Jurkat, Clone E6-1 (cell line): ENCODE measurements at regions not wholly inside any gene's neighbourhood (a gene's known extent, or its start where the extent isn't known, plus 50 kb on each side); places are given as distances from the start of the nearest gene placed in this dataset.

Source experiments
- DNase-seq: peaks from one replicate; pipeline ENCODE4 v3.0.0-alpha.2; 2011; ENCODE audit warnings: low read depth, low spot score
- H3K4me3 ChIP-seq: 2 replicates; pipeline ENCODE4 v1.5.1; 2011; ENCODE audit warnings: mild to moderate bottlenecking, low read length, control low read depth, moderate library complexity

- DNase-seq: no peak
These were observed 87.0 kb downstream of the EFNB1 start for GRCh38 chrX:68915778-68916177.

DNA sequence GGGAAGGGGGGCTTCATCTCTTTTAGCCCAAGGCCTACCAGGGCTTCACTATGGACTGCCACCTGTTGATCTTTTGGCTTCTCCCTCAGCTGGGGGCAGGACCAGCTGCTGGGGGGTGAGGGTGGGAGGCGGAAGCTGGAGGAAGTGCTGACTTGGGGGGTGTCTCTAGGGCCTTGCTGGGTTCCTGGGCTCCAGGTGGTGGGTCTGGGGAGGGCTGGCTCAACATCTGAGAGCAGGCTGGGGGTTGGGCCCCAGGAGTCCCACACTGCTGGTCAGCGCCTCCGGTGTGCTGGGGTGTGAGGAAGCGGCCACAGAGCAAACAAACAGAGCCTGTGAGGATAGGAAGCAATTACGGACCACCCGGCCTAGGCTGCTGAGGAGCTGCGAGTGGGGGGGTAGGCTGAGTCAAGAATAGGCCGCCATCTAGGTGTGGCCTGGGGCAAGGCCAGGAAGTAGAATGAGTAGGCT lies 85.7 kb downstream of the EFNB1 start:
- DNase-seq: no peak

More at GRCh38 chrX:68915778-68916177, 87.0 kb downstream of the EFNB1 start:
- H3K4me3 ChIP-seq: no peak overlapping the region

GRCh38 chrX:68913249-68913547 lies 84.4 kb downstream of the EFNB1 start:
- no peak overlapping the region for H3K4me3 ChIP-seq
- DNase-seq: no peak

More for the DNA sequence above, 85.7 kb downstream of the EFNB1 start:
- H3K4me3 ChIP-seq: no peak overlapping the region

- DNase-seq: no peak
- H3K4me3 ChIP-seq: no peak overlapping the region
These were observed 83.3 kb downstream of the EFNB1 start for GRCh38 chrX:68912113-68912512.

GRCh38 chrX:68910731-68911428 lies 82.1 kb downstream of the EFNB1 start:
- no peak overlapping the region for H3K4me3 ChIP-seq
- no peak for DNase-seq

- DNase-seq: no peak
- H3K4me3 ChIP-seq: no peak overlapping the region
These were observed 81.1 kb downstream of the EFNB1 start for GRCh38 chrX:68909945-68910344.

DNA sequence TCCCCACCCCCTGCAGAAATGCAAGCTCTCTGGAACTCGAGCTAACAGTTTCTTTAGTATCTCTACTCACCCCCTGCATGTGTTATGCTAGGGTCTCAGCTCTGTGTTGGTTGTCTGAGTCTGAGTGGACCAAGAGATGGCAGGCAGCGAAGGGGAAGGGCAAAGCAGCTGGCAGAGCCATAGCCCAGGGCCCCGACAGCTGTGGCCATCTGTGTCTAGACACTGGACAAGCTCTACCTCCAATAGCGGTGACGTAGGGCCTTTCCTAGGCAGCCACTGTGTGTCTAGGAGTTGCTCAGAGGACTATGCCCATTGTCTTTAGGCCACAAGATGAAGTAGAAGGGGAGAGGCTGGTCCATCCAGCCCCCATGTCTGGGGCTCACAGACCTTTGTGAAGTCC lies 79.2 kb downstream of the EFNB1 start:
- H3K4me3 ChIP-seq: no peak overlapping the region
- DNase-seq: no peak

DNA sequence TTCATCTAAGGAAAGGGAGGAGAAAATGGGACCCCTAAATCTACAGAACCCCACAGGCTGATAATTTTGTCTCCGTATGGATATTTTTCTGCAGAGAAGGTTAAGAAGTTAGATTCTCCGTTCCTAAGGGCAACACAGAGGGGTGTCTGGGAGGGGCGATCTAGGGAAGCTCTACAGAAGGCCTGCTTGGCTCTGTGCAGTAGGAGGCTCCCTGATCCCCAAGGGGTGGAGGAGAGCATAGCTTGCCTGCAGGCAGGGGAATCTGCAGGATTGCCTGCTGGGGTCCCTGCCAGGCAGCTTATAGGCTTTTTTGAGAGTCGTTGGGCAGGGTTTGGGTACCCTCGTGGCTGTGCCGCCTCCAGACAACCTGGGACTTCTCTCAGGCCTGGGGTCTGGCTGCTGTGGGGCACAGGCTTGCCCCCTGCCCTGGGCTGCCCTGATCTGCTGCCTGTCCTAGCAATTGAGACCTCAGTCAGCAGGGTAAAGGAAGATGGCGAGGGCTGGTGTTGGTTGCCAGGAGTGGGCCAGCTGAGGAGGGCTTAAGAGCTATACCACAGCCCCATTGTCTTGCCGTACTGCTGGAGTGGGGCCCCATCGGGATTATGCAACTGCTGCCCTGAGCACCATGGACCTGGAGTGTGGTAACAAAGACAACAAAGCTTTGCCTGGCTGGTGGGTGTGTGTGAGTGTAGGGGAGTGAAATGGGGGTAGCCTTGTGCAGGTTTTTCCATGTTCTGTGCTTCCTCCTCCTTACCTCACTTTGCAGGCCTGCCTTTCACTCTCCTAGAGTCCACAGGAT lies 74.1 kb downstream of the EFNB1 start:
- no peak for DNase-seq
- H3K4me3 ChIP-seq: no peak overlapping the region

DNA sequence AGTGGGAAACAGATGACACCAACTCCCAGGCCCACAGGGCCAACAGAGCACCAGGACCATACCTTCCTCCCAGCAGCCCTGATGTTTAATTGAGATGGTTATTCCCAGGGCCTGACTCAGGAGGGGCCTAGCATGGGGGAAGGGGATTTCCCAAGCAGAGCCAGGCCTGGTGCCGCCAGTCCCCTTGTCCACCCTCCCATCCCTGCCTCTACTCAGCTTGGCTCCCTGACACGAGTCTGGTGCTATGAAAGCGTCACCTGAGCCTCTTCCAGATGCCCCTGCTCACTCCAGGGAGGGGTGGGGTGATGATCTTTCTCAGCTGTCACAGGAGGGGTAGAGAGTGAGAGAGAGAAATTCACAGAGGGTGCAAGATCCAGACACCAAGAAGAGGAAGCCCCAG lies 72.7 kb downstream of the EFNB1 start:
- DNase-seq: no peak
- H3K4me3 ChIP-seq: no peak overlapping the region

GRCh38 chrX:68898598-68898997 lies 69.8 kb downstream of the EFNB1 start:
- no peak for DNase-seq
- no peak overlapping the region for H3K4me3 ChIP-seq

- DNase-seq: no peak
- no peak overlapping the region for H3K4me3 ChIP-seq
These were observed 68.5 kb downstream of the EFNB1 start for GRCh38 chrX:68897118-68897945.

DNA sequence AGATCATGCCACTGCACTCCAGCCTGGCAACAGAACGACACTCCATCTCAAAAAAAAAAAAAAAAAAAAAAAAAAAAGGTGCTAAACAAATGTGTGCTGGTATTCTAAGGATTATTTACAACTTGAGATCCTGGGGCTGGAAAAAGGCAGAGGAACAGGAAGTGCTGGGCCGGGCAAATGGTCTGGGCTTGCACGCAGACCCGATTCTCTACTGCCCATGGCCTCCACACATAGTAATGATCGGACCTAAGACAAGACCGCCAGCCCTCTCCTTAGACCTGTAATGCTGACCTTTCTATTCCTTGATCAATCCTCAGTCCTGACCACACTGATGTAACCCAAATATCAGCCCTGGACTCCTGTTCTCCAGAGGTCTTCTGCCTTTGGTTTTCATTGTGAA lies 67.8 kb downstream of the EFNB1 start:
- no peak overlapping the region for H3K4me3 ChIP-seq
- no peak for DNase-seq

GRCh38 chrX:68895778-68896177 lies 67.0 kb downstream of the EFNB1 start:
- H3K4me3 ChIP-seq: no peak overlapping the region
- no peak for DNase-seq

- no peak for DNase-seq
- no peak overlapping the region for H3K4me3 ChIP-seq
These were observed 66.5 kb downstream of the EFNB1 start for GRCh38 chrX:68895341-68895755.

GRCh38 chrX:68894513-68895340 lies 65.9 kb downstream of the EFNB1 start:
- H3K4me3 ChIP-seq: no peak overlapping the region
- DNase-seq: no peak

DNA sequence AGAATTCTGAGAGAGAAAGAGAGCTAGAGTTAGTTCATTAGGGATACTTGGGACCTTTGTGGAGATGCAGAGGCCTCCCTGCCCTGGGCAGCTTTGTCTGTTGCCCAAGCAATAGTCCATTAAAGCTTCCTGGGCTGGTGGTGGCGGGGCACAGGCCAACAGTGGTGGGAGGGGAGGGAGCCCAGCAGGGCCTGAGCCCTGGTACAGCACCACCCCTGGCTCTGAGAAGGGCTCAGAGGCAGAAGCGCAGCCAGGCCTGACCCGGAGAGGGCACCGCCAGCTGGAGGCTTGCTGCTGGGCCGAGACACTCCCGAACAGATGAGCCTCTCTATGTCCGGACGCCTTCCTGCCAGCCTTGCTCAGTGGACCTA lies 65.3 kb downstream of the EFNB1 start:
- DNase-seq: no peak
- H3K4me3 ChIP-seq: no peak overlapping the region

DNA sequence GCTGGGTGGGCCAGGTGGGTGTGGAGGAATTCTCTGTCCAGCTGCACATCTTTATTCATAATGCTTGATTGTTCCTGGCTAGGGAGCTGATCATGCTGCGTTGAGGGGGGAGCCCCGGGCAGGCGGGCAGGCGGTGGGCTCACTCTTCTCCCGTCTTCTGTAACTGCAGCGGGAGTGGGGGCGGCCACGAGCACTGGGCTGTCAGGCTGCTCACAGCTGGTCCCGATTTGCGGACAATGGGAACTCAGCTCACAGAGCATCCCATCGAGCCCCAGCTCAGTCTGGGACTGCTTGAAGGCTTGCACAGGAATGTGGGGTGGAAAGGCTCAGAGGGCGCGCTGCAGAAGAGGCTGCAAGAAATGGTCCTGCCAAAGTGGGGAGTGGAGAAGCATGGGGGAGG lies 63.8 kb downstream of the EFNB1 start:
- no peak overlapping the region for H3K4me3 ChIP-seq
- no peak for DNase-seq

DNA sequence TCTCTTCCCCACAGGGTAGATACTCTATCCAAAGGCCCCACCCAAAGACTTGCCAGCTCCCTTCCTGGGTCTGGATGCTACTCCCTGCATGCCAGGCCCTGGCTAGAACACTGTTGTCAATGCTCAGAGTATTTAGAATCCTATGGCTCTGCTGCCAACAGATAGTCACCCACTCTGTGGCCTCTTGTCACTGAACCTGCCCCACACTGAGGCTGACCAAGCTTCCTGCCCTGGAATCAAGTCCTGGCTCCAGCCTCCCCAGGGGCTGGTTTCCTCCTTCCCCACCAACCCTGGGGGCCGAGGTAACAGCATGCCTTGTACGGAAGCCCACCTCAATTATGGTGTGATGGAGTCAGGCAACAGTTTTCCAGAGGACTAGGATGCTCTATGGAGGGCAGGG lies 63.3 kb downstream of the EFNB1 start:
- DNase-seq: no peak
- H3K4me3 ChIP-seq: no peak overlapping the region
